ENCODE measurements at regions not wholly inside any gene's neighbourhood (a gene's known extent, or its start where the extent isn't known, plus 50 kb on each side); places are given as distances from the start of the nearest gene placed in this dataset.

DNA sequence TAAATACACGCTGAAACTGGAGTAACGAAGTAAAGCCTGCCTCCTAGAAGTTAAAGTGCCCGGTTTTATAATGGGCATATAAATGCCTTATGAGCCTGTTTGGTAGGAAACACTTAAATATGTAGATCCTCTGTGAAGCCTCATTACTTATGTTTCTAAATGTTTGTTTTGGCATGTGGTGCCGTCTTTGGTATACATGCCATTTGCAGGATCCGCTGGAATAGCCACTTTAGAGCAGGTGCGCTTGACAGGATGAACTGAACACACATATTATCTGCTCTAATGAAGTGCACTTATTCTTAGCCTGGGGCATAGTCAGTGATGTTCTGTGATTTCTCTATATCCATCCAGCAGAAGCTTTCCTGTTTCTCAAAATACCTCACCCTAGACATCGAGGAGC lies 778.1 kb upstream of the WWC1 start:
- no peak for DNase-seq (ENCODE audit: extremely low spot score)
- ChIA-PET CTCF (no interaction called here), POLR2A (interaction anchor here (0.5 kb wide), 1 partner anchor 735 kb away, joined by 6 read pairs; no protein-coding TSS in a partner anchor)
- TF ChIP-seq, protein P1, sequence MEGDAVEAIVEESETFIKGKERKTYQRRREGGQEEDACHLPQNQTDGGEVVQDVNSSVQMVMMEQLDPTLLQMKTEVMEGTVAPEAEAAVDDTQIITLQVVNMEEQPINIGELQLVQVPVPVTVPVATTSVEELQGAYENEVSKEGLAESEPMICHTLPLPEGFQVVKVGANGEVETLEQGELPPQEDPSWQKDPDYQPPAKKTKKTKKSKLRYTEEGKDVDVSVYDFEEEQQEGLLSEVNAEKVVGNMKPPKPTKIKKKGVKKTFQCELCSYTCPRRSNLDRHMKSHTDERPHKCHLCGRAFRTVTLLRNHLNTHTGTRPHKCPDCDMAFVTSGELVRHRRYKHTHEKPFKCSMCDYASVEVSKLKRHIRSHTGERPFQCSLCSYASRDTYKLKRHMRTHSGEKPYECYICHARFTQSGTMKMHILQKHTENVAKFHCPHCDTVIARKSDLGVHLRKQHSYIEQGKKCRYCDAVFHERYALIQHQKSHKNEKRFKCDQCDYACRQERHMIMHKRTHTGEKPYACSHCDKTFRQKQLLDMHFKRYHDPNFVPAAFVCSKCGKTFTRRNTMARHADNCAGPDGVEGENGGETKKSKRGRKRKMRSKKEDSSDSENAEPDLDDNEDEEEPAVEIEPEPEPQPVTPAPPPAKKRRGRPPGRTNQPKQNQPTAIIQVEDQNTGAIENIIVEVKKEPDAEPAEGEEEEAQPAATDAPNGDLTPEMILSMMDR (IDR thresholded peaks at IDR 0.05; ENCODE audit: control extremely low read depth, extremely low read depth, low read depth, missing control alignments) = no peak

DNA sequence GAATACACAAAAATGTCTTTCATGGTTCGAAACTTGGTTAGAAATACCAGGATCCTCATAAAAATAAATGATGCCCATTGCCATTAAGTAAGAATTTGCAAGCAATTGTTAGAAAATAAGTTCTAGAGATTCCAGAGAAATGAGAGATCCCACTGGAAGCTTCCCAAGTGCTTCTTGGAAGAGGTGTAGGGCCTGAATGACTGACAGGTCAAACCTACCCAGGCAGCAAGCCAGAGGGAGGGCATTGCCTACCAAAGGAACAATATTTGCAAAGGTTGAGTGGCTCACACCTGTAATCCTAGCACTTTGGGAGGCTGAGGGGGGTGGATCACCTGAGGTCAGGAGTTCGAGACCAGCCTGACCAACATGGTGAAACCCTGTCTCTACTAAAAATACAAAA lies 777.0 kb upstream of the WWC1 start:
- TF ChIP-seq, protein P1 (IDR thresholded peaks at IDR 0.05; ENCODE audit: control extremely low read depth, extremely low read depth, low read depth, missing control alignments) = no peak
- ChIA-PET POLR2A (no interaction called here), CTCF (no interaction called here)
- no peak for DNase-seq (ENCODE audit: extremely low spot score)

DNA sequence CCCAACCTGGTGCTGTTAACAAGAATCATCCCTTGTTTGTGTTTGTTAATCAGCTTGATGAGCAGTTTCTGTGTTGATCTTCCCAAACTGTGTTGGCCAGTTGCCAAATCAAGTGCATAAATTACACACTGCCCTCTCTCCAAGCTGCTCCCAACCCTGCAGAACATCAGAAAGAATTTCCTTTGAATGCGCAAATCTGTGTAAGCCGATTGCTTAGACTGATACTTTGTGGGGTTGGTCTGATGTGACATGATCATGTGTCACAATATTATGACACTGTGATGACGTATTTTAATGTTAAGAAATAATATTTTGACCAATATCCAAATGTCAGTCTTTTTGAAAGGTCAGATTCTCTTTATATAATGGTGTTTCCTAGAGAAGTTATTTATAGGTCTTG lies 766.4 kb upstream of the WWC1 start:
- CTCF ChIA-PET = interaction anchor here (1.1 kb wide), 1 partner anchor 41 kb away, joined by 4 read pairs; no protein-coding TSS in a partner anchor
- TF ChIP-seq, protein P1 (IDR thresholded peaks at IDR 0.05; ENCODE audit: control extremely low read depth, extremely low read depth, low read depth, missing control alignments) = no peak
- DNase-seq (ENCODE audit: extremely low spot score) = no peak
- POLR2A ChIA-PET = no interaction called here

DNA sequence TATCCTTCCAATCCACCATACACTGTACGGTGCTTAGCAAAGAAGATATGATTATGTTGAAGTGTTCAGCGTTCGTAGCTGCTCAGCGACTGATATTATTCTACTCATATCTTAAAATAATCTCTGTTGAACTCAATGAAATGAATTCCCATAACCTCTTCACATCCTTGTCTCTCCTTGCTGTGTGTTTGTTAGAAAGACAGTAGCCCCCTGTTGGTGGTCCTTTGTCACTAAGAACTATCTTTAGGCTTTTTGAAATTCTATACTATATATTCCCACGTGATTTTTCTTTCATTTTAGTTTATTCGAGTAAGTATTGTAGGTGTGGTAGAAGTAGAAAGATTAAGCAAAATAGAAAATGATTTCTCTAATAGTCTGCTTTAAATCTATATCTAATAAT lies 762.8 kb upstream of the WWC1 start:
- no peak for DNase-seq (ENCODE audit: extremely low spot score)
- ChIA-PET POLR2A (no interaction called here), CTCF (interaction anchor here (1.2 to 1.5 kb wide), 4 partner anchors 10 to 21 kb away, joined by 3 read pairs; no protein-coding TSS in a partner anchor)
- TF ChIP-seq, protein P1 (IDR thresholded peaks at IDR 0.05; ENCODE audit: control extremely low read depth, extremely low read depth, low read depth, missing control alignments) = no peak

DNA sequence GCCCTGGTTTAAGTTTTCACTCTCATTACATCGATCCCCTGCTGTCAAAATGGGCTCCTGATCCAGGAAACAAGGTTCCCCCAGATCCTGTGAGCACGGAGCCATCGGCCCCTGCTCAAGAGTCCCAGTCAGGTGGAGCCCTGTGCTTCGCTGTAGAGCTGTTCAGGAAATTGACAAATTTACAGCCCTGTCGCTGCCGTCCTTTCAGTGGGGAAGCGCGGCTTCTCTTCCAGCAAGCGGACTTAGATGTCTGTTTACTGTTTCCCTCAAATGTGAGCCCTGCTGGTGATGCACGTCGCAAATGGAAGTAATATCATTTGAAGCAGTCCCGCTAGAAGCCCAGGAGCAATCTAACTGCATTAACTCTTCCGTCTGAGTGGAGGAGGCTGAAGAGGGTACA lies 760.9 kb upstream of the WWC1 start:
- ChIA-PET CTCF (no interaction called here), POLR2A (no interaction called here)
- no peak for DNase-seq (ENCODE audit: extremely low spot score)
- TF ChIP-seq, protein P1 (IDR thresholded peaks at IDR 0.05; ENCODE audit: control extremely low read depth, extremely low read depth, low read depth, missing control alignments) = no peak

DNA sequence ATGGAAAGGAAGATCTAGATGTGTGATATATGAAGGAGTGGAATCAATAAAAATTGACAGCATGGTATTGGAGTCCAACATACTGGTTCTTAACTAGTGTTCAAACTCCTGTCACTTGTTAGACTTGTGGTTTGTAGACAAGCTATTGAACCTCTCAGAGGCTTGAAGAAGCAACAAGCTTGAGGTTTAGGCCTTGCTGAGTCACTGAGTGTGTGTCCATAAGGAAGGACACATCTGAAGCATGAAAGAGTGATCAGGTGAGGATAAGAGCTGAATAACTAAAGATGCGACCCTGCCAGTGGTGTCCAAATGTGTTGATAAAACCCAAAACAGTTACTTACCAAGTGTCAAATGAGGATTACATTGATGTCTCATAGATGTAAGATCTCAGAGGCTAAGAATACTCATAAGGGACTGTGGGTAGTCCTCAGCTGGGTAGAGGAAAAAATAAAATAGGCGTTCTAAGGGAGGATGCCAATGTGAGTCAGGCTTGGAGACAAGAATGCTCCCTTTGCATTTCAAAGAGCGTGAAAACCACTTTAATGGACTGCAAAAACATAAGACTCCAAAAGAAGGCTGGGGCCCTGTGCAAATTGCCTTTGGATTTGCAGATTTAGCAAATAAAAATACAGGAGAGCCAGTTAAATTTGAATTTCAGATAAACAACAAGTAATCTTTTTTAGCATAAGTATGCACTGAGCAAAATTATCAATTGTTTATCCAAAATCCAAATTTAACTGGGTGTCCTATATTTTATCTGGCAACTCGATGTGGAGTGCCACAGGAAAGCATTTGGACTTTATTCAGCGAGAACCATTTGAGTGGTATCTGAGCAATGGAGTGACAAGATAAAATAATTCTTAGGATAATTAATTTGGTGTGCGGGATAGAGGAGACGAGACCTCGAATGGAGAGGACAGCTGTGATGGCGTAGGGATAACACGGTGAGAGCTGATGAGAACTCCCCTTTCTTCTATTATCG lies 757.3 kb upstream of the WWC1 start:
- POLR2A ChIA-PET = no interaction called here
- TF ChIP-seq, protein P1 (IDR thresholded peaks at IDR 0.05; ENCODE audit: control extremely low read depth, extremely low read depth, low read depth, missing control alignments) = no peak
- CTCF ChIA-PET = interaction anchor here (1.2 kb wide), 1 partner anchor 22 kb away, joined by 3 read pairs; no protein-coding TSS in a partner anchor
- no peak for DNase-seq (ENCODE audit: extremely low spot score)

Data from GM10248 (cell line).